A673 (cell line): ENCODE measurements at regions not wholly inside any gene's neighbourhood (a gene's known extent, or its start where the extent isn't known, plus 50 kb on each side); places are given as distances from the start of the nearest gene placed in this dataset.

Experiments used
- BruUV-seq: library from RNA; stranded (reverse); fragments of 400-500 nt; replicated peaks from 2 replicates; lab custom pipeline; 2021; lab: Mats Ljungman, UMichigan
- CTCF ChIA-PET: fragments of 300-600 bp; sonication (Branson Sonifier 250); formaldehyde crosslinking; loops from one replicate; lab custom pipeline; 2022; ENCODE audit warnings: antibody characterized with exemption; lab: Charles Lee
- POLR2A ChIA-PET: fragments of 300-600 bp; sonication (Branson Sonifier 250); formaldehyde crosslinking; loops from one replicate; lab custom pipeline; 2022; ENCODE audit warnings: antibody characterized with exemption; ENCODE audit not compliant: low non-redundant PET; lab: Charles Lee
- DNase-seq: peaks from one replicate; pipeline ENCODE4 v3.0.0-alpha.2; 2015; ENCODE audit warnings: low spot score
- H3K27ac ChIP-seq: fragments of 200-600 bp; sonication (generic); 2 replicates; pipeline ENCODE4 v1.5.1; 2016; ENCODE audit warnings: mixed run types, low read depth, mild to moderate bottlenecking, mixed read lengths, antibody characterized with exemption, low read length; ENCODE audit not compliant: poor library complexity, severe bottlenecking
- H3K27me3 ChIP-seq: fragments of 200-600 bp; sonication (generic); replicated peaks from 2 replicates; pipeline ENCODE4 v1.6.1; 2017; ENCODE audit warnings: mixed run types, low read depth, mild to moderate bottlenecking, mixed read lengths, antibody characterized with exemption, low read length; ENCODE audit not compliant: insufficient read depth, poor library complexity
- H3K36me3 ChIP-seq: fragments of 200-600 bp; sonication (generic); 2 replicates; pipeline ENCODE4 v1.6.1; 2016; ENCODE audit warnings: mixed run types, mild to moderate bottlenecking, mixed read lengths, antibody characterized with exemption, low read length; ENCODE audit not compliant: insufficient read depth, poor library complexity, severe bottlenecking
- H3K4me1 ChIP-seq: fragments of 200-600 bp; sonication (generic); 2 replicates; pipeline ENCODE4 v1.6.1; 2017; ENCODE audit warnings: mixed run types, mild to moderate bottlenecking, mixed read lengths, antibody characterized with exemption, low read length; ENCODE audit not compliant: insufficient read depth, poor library complexity, severe bottlenecking
- H3K4me3 ChIP-seq: fragments of 200-600 bp; sonication (generic); 2 replicates; pipeline ENCODE4 v1.5.1; 2016; ENCODE audit warnings: low read depth, mixed run types, mild to moderate bottlenecking, mixed read lengths, low read length; ENCODE audit not compliant: poor library complexity, severe bottlenecking
- H3K9me3 ChIP-seq: fragments of 200-600 bp; sonication (generic); 2 replicates; pipeline ENCODE4 v1.6.1; 2016; ENCODE audit warnings: mixed run types, low read depth, mild to moderate bottlenecking, mixed read lengths, antibody characterized with exemption, low read length; ENCODE audit not compliant: poor library complexity, severe bottlenecking
- CTCF ChIP-seq: fragments of 300-800, 200-600 bp; sonication (generic); conservative IDR thresholded peaks from 2 replicates; pipeline ENCODE4 v1.5.1; 2017; ENCODE audit warnings: low read depth, mild to moderate bottlenecking, antibody characterized with exemption, low read length, moderate library complexity, mixed read lengths
- EZH2 ChIP-seq: fragments of 200-600 bp; sonication (generic); IDR thresholded peaks from 2 replicates; pipeline ENCODE4 v1.6.1; 2017; ENCODE audit warnings: borderline replicate concordance, low read depth, mild to moderate bottlenecking, mixed read lengths, antibody characterized with exemption, low read length; ENCODE audit not compliant: poor library complexity, severe bottlenecking
- intact Hi-C: fragments of 100-400 bp; cut with micrococcal nuclease; formaldehyde crosslinking; loops from one replicate; pipeline ENCODE4 v1.10.0; 2022; ENCODE audit not compliant: unreplicated experiment

GRCh38 chr11:107222916-107223460, 204.7 kb upstream of the GUCY1A2 start:
- Histone ChIP-seq H3K4me1 (peaks cover 8% of the 10 kb centered on the region), H3K4me3 (no peak overlapping the region), H3K27ac (no peak overlapping the region), H3K27me3 (no peaks in the 10 kb centered on the region), H3K9me3 (no peaks in the 10 kb centered on the region), H3K36me3 (no peaks in the 10 kb centered on the region)
- ChIA-PET CTCF (no interaction called here), POLR2A (no interaction called here)
- intact Hi-C loops: no loop called here
- TF ChIP-seq CTCF (no peak), EZH2 (no peak)
- DNase-seq: no peak
- BruUV-seq: no TSS peak

GRCh38 chr11:107222431-107222830, 204.2 kb upstream of the GUCY1A2 start:
- ChIA-PET POLR2A (no interaction called here), CTCF (no interaction called here)
- Histone ChIP-seq H3K9me3 (no peaks in the 10 kb centered on the region), H3K4me1 (peaks cover 8% of the 10 kb centered on the region), H3K27ac (no peak overlapping the region), H3K36me3 (no peaks in the 10 kb centered on the region), H3K27me3 (no peaks in the 10 kb centered on the region), H3K4me3 (no peak overlapping the region)
- intact Hi-C loops: no loop called here
- DNase-seq: no peak
- no TSS peak for BruUV-seq
- TF ChIP-seq EZH2 (no peak), CTCF (no peak)

DNA sequence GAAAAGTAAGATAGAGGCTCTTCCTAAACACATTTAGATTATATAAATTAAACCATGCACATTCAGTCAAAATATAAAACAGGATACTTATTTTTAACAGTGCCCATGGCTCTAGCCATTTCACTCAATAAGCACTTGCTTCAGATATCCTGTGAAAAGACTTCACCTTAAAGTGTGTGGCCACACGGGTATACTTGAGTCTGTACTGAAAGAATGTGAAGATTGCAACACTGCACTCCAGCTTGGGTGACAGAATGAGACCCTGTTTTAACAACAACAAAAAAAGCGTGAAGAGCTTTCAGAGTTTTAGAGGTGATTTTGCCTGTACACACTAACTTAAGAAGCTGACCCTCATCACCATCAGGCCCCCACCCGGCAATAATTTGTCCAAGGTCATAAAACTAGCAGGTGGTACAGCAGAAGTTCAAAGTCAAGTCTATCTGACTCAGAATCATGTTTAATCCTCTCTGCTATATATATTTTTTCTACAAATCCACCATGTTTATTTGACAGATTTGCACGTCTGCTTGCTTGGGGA, 203.5 kb upstream of the GUCY1A2 start:
- ChIA-PET POLR2A (no interaction called here), CTCF (no interaction called here)
- no peak for TF ChIP-seq CTCF
- TF ChIP-seq EZH2: no peak
- Histone ChIP-seq H3K9me3 (no peaks in the 10 kb centered on the region), H3K36me3 (no peaks in the 10 kb centered on the region), H3K4me3 (no peak overlapping the region), H3K27ac (no peak overlapping the region), H3K27me3 (no peaks in the 10 kb centered on the region), H3K4me1 (peaks cover 8% of the 10 kb centered on the region)
- intact Hi-C loops: no loop called here
- BruUV-seq: no TSS peak
- DNase-seq: no peak
